ENCODE measurements at regions not wholly inside any gene's neighbourhood (a gene's known extent, or its start where the extent isn't known, plus 50 kb on each side); places are given as distances from the start of the nearest gene placed in this dataset.

GRCh38 chr11:86126862-86127261, 58.0 kb upstream of the PICALM start:
- TF ChIP-seq POLR2AphosphoS5 (IDR thresholded peaks at IDR 0.05; ENCODE audit: borderline replicate concordance, low read depth, low read length) (no peak), EZH2 (IDR thresholded peaks at IDR 0.05) (no peak)
